CD14-positive monocyte (primary cell): ENCODE measurements at regions not wholly inside any gene's neighbourhood (a gene's known extent, or its start where the extent isn't known, plus 50 kb on each side); places are given as distances from the start of the nearest gene placed in this dataset.

Experiments used
- DNase-seq, 3 donors: peaks; one replicate each; pipeline ENCODE4 v3.0.0-alpha.2; 2011 to 2022
- H2AFZ ChIP-seq: 2 replicates; pipeline ENCODE4 v1.6.0; 2012; ENCODE audit warnings: mild to moderate bottlenecking, low read depth, low read length, inconsistent platforms; ENCODE audit not compliant: insufficient read depth, poor library complexity, severe bottlenecking
- H3K27ac ChIP-seq, 2 donors: 1 replicate in 1 of 2; 2 replicates in 1 of 2; pipeline ENCODE4 v1.5.1; 2012 to 2013; ENCODE audit warnings: low read length in 2 of 2, control low read depth in 1 of 2, inconsistent platforms in 1 of 2, low read depth in 1 of 2, mild to moderate bottlenecking in 1 of 2
- H3K27me3 ChIP-seq, 2 donors: one replicate each; pipeline versions ENCODE4 v1.6.0 to v1.6.1; 2011 to 2013; ENCODE audit warnings: low read length in 2 of 2; ENCODE audit not compliant: control insufficient read depth in 2 of 2, insufficient read depth in 2 of 2
- H3K36me3 ChIP-seq, 2 donors: replicated peaks in 1 of 2; 1 replicate in 1 of 2; 2 replicates in 1 of 2; pipeline versions ENCODE4 v1.5.1 to v1.6.1; 2012 to 2013; ENCODE audit warnings: low read length in 2 of 2, control low read depth in 1 of 2, inconsistent platforms in 1 of 2, mild to moderate bottlenecking in 1 of 2; ENCODE audit not compliant: insufficient read depth in 2 of 2, control insufficient read depth in 1 of 2
- H3K4me1 ChIP-seq, 2 donors: 1 replicate in 1 of 2; 2 replicates in 1 of 2; pipeline versions ENCODE4 v1.5.1 to v1.6.1; 2012 to 2013; ENCODE audit warnings: low read length in 2 of 2, control low read depth in 1 of 2, inconsistent platforms in 1 of 2, mild to moderate bottlenecking in 1 of 2, moderate library complexity in 1 of 2; ENCODE audit not compliant: insufficient read depth in 2 of 2, control insufficient read depth in 1 of 2
- H3K4me2 ChIP-seq: replicated peaks from 2 replicates; pipeline ENCODE3; 2012; ENCODE audit warnings: low read length, moderate library complexity, mild to moderate bottlenecking; ENCODE audit not compliant: poor library complexity, severe bottlenecking; ENCODE audit errors: extremely low read depth
- H3K4me3 ChIP-seq, 3 experiments: fragments of 200-600 bp in 1 of 3; sonication (generic) in 1 of 3; replicated peaks in 1 of 3; 1 replicate in 2 of 3; 2 replicates in 1 of 3; pipeline ENCODE4 v1.5.1; 2011 to 2013; ENCODE audit warnings: low read length in 3 of 3, mild to moderate bottlenecking in 3 of 3, control low read depth in 2 of 3, low read depth in 2 of 3, inconsistent platforms in 1 of 3, moderate library complexity in 1 of 3
- H3K79me2 ChIP-seq: 2 replicates; pipeline ENCODE4 v1.6.0; 2012; ENCODE audit warnings: mild to moderate bottlenecking, control low read depth, inconsistent platforms, low read length, moderate library complexity; ENCODE audit not compliant: insufficient read depth
- H3K9ac ChIP-seq: 2 replicates; pipeline ENCODE4 v1.6.0; 2017; ENCODE audit warnings: low read length, mild to moderate bottlenecking; ENCODE audit not compliant: insufficient read depth, poor library complexity, severe bottlenecking
- H3K9me3 ChIP-seq, 2 donors: replicated peaks in 1 of 2; 1 replicate in 1 of 2; 2 replicates in 1 of 2; pipeline versions ENCODE4 v1.5.1 to v1.6.1; 2012 to 2013; ENCODE audit warnings: low read length in 2 of 2, control low read depth in 1 of 2; ENCODE audit not compliant: control insufficient read depth in 1 of 2, insufficient read depth in 1 of 2
- H4K20me1 ChIP-seq: 2 replicates; pipeline ENCODE4 v1.6.0; 2012; ENCODE audit warnings: mild to moderate bottlenecking, low read length, control low read depth, moderate library complexity; ENCODE audit not compliant: insufficient read depth
- H3K27ac Mint-ChIP-seq, 7 donors: one replicate each; pipeline ENCODE4 v1.8.0; 2020; ENCODE audit warnings: mild to moderate bottlenecking in 7 of 7, mixed read lengths in 7 of 7, moderate library complexity in 6 of 7, inconsistent platforms in 2 of 7
- H3K27me3 Mint-ChIP-seq, 3 donors: one replicate each; pipeline ENCODE4 v1.8.0; 2021 to 2022; ENCODE audit warnings: low read depth in 3 of 3, mild to moderate bottlenecking in 3 of 3, mixed read lengths in 3 of 3, moderate library complexity in 3 of 3, inconsistent platforms in 1 of 3
- H3K36me3 Mint-ChIP-seq, 2 donors: one replicate each; pipeline ENCODE4 v1.8.0; 2020; ENCODE audit warnings: mixed read lengths in 2 of 2, inconsistent platforms in 1 of 2, mild to moderate bottlenecking in 1 of 2
- H3K4me1 Mint-ChIP-seq: one replicate; pipeline ENCODE4 v1.8.0; 2020; ENCODE audit warnings: mild to moderate bottlenecking, mixed read lengths
- H3K4me3 Mint-ChIP-seq, 2 donors: one replicate each; pipeline ENCODE4 v1.8.0; 2020; ENCODE audit warnings: mild to moderate bottlenecking in 2 of 2, mixed read lengths in 2 of 2, moderate library complexity in 1 of 2
- H3K9me3 Mint-ChIP-seq, 7 donors: one replicate each; pipeline ENCODE4 v1.8.0; 2020 to 2022; ENCODE audit warnings: mixed read lengths in 7 of 7, mild to moderate bottlenecking in 6 of 7, moderate library complexity in 6 of 7, inconsistent platforms in 2 of 7
- CTCF ChIP-seq: fragments of 200-600 bp; IDR thresholded peaks from one replicate; pipeline ENCODE4 v1.8.0; 2022; ENCODE audit warnings: antibody characterized with exemption, mild to moderate bottlenecking
- WGBS: methylation state at CpG from one replicate; pipeline ENCODE4 v1.1.5; 2013; ENCODE audit warnings: missing lambda C conversion rate; ENCODE audit not compliant: insufficient coverage; 5-methylcytosine and 5-hydroxymethylcytosine counted together
- intact Hi-C, 2 donors: fragments of 100-400 bp; cut with micrococcal nuclease; formaldehyde crosslinking; loops; one replicate each; pipeline versions ENCODE4 v1.15.0 to v1.15.1; 2023

GRCh38 chr6:163965426-163966348 is 551.2 kb downstream of the QKI start:
- H3K4me2 ChIP-seq = no peak overlapping the region
- H3K27ac ChIP-seq = no peak overlapping the region
- DNase-seq = no peak
- no peaks in the 10 kb centered on the region for H3K79me2 ChIP-seq
- TF ChIP-seq CTCF = no peak
- no peak overlapping the region for H2AFZ ChIP-seq
- Mint-ChIP-seq H3K4me3 (no peak overlapping the region), H3K27me3 (peaks cover 4 to 9% (median 8%) of the 10 kb centered on the region in 3 donors), H3K9me3 (no peaks in the 10 kb centered on the region), H3K36me3 (no peaks in the 10 kb centered on the region), H3K27ac (no peak overlapping the region), H3K4me1 (no peaks in the 10 kb centered on the region)
- H4K20me1 ChIP-seq = no peaks in the 10 kb centered on the region
- H3K4me1 ChIP-seq = no peaks in the 10 kb centered on the region
- H3K27me3 ChIP-seq = no peaks in the 10 kb centered on the region
- no peaks in the 10 kb centered on the region for H3K9me3 ChIP-seq
- WGBS = 92% methylated on average over 4 of the region's 14 CpGs
- H3K36me3 ChIP-seq = no peaks in the 10 kb centered on the region
- H3K4me3 ChIP-seq = no peak overlapping the region
- no peak overlapping the region for H3K9ac ChIP-seq
- intact Hi-C loops = no loop called here

DNA sequence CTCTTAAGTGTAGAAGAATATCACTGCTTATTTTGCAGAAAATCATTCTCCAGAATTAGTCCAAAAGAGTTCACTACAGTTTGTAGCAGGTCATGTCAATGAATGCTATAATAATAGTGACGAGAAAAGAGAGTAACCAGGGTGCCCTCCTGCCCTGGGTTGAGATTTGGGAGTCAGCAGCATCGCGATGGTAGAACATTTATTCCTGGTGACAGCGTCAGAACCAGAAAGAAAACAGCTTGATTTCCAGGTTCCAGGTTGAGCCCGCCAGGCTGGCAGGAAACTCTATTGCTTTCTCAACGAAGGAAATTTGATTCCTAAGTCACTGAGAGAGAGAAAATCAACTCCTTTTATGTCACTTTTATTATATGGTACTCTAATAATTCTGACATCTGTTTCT is 550.3 kb downstream of the QKI start:
- H3K36me3 Mint-ChIP-seq = no peaks in the 10 kb centered on the region
- intact Hi-C loops = loop anchor here in 1 of 2 donors (5.0 kb wide), 1 partner anchor 782 kb away; no protein-coding TSS in a partner anchor
- no peak overlapping the region for H3K27ac ChIP-seq
- H3K27me3 ChIP-seq = no peaks in the 10 kb centered on the region
- no peaks in the 10 kb centered on the region for H3K4me1 ChIP-seq
- no peak overlapping the region for H3K9ac ChIP-seq
- WGBS = 86% methylated on average over 4 of the region's 6 CpGs
- no peaks in the 10 kb centered on the region for H3K36me3 ChIP-seq
- no peak for TF ChIP-seq CTCF
- no peaks in the 10 kb centered on the region for H3K79me2 ChIP-seq
- no peaks in the 10 kb centered on the region for H3K9me3 Mint-ChIP-seq
- H4K20me1 ChIP-seq = no peaks in the 10 kb centered on the region
- no peak overlapping the region for H3K4me3 ChIP-seq
- H2AFZ ChIP-seq = no peak overlapping the region
- H3K4me1 Mint-ChIP-seq = no peaks in the 10 kb centered on the region
- H3K4me2 ChIP-seq = no peak overlapping the region
- DNase-seq = no peak
- H3K4me3 Mint-ChIP-seq = no peak overlapping the region
- H3K9me3 ChIP-seq = no peaks in the 10 kb centered on the region
- peaks cover 4 to 8% (median 7%) of the 10 kb centered on the region in 3 donors for H3K27me3 Mint-ChIP-seq
- H3K27ac Mint-ChIP-seq = no peak overlapping the region
